MM.1S (cell line): ENCODE measurements at regions not wholly inside any gene's neighbourhood (a gene's known extent, or its start where the extent isn't known, plus 50 kb on each side); places are given as distances from the start of the nearest gene placed in this dataset.

Experiments
- CTCF ChIP-seq: fragments of 300-600 bp; sonication (generic); IDR thresholded peaks from 2 replicates; pipeline ENCODE4 v1.5.1; 2016; ENCODE audit warnings: antibody characterized with exemption, low read length, mixed read lengths
- EZH2 ChIP-seq: fragments of 300-600 bp; sonication (generic); optimal IDR thresholded peaks from 2 replicates; pipeline ENCODE3; 2017; ENCODE audit warnings: low read depth, mild to moderate bottlenecking, antibody characterized with exemption, low read length, mixed read lengths
- EZH2phosphoT487 ChIP-seq: fragments of 300-600 bp; sonication (generic); IDR thresholded peaks from 2 replicates; pipeline ENCODE4 v1.6.1; 2018; ENCODE audit warnings: antibody characterized with exemption, low read length

- TF ChIP-seq CTCF (no peak), EZH2phosphoT487 (no peak), EZH2 (no peak)
Observed at GRCh38 chr18:30302181-30302580, 740.4 kb downstream of the DSC3 start.
